ENCODE measurements at regions not wholly inside any gene's neighbourhood (a gene's known extent, or its start where the extent isn't known, plus 50 kb on each side); places are given as distances from the start of the nearest gene placed in this dataset.

GRCh38 chr3:31125413-31126020 lies 231.1 kb upstream of the GADL1 start:
- H3K4me3 ChIP-seq (ENCODE audit: low read depth, low read length) = no peak overlapping the region
- no peaks in the 10 kb centered on the region for H3K36me3 ChIP-seq (ENCODE audit: control insufficient read depth, insufficient read depth, low read length)
- no peak overlapping the region for H3K27ac ChIP-seq
- H3K27me3 ChIP-seq (ENCODE audit: control insufficient read depth, insufficient read depth, low read length) = no peaks in the 10 kb centered on the region
- no peaks in the 10 kb centered on the region for H3K79me2 ChIP-seq
- H3K4me2 ChIP-seq (ENCODE audit: low read length) = no peak overlapping the region
- no peaks in the 10 kb centered on the region for H3K4me1 ChIP-seq
- TF ChIP-seq, protein P1, sequence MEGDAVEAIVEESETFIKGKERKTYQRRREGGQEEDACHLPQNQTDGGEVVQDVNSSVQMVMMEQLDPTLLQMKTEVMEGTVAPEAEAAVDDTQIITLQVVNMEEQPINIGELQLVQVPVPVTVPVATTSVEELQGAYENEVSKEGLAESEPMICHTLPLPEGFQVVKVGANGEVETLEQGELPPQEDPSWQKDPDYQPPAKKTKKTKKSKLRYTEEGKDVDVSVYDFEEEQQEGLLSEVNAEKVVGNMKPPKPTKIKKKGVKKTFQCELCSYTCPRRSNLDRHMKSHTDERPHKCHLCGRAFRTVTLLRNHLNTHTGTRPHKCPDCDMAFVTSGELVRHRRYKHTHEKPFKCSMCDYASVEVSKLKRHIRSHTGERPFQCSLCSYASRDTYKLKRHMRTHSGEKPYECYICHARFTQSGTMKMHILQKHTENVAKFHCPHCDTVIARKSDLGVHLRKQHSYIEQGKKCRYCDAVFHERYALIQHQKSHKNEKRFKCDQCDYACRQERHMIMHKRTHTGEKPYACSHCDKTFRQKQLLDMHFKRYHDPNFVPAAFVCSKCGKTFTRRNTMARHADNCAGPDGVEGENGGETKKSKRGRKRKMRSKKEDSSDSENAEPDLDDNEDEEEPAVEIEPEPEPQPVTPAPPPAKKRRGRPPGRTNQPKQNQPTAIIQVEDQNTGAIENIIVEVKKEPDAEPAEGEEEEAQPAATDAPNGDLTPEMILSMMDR (IDR thresholded peaks at IDR 0.05) = no peak
- H3K9ac ChIP-seq = no peak overlapping the region
- H3K9me3 ChIP-seq (ENCODE audit: control insufficient read depth, low read length) = peaks cover 2% of the 10 kb centered on the region
- no peak overlapping the region for H2AFZ ChIP-seq

DNA sequence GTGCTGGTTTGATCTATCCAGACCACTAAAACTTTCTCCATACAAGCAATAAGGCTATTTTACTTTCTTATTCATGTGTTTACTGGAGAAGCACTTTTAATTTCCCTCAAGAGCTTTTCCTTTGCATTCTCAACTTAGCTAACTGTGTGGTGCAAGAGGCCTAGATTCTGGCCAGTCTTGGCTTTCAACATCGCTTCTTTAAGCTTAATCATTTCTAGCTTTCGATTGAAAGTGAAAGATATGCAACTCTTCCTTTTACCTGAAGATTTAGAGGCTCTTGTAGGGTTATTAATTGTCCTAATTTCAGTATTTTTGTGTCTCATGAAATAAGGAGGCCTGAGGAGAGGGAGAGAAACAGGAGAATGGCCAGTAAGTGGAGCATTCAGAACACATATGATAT lies 234.8 kb upstream of the GADL1 start:
- Histone ChIP-seq H3K4me2 (ENCODE audit: low read length) (no peak overlapping the region), H3K4me1 (peaks cover 3% of the 10 kb centered on the region), H3K36me3 (ENCODE audit: control insufficient read depth, insufficient read depth, low read length) (no peaks in the 10 kb centered on the region), H3K9me3 (ENCODE audit: control insufficient read depth, low read length) (peaks cover 2% of the 10 kb centered on the region), H2AFZ (no peak overlapping the region), H3K79me2 (no peaks in the 10 kb centered on the region), H3K9ac (no peak overlapping the region), H3K27ac (no peak overlapping the region), H3K4me3 (ENCODE audit: low read depth, low read length) (no peak overlapping the region), H3K27me3 (ENCODE audit: control insufficient read depth, insufficient read depth, low read length) (no peaks in the 10 kb centered on the region)
- TF ChIP-seq, protein P1 (IDR thresholded peaks at IDR 0.05) = no peak

DNA sequence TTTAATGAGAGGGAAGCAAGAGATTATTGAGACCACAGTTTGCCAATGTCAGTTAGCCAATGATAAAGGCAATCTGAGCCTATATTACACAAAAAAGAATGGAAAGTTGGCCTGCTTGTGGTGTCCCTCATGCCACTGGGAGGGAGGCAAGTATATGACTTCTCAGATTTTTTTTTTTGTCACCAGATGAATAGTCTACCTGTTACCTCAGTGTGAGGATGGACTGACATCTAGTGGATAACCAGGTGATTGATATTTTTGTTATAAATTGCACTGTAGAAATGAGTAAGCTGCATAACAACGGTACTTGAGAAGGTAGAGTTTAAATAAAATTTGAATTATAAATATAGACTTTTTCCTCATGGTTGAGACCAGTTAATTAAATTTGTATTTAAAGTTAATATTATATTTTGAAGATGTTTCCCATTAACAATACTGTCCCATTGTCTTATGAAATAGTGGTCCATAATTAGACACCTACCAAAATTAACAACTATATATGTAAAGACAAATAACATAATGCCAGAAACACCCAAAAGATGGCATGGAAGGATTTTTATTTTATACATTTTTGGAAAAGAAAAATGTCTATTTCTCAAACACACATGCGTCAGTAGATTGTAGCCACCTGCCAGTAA lies 237.8 kb upstream of the GADL1 start:
- H3K36me3 ChIP-seq (ENCODE audit: control insufficient read depth, insufficient read depth, low read length) = no peaks in the 10 kb centered on the region
- TF ChIP-seq, protein P1 (IDR thresholded peaks at IDR 0.05) = peak; percentile 83
- no peak overlapping the region for H3K9ac ChIP-seq
- H3K4me2 ChIP-seq (ENCODE audit: low read length) = no peak overlapping the region
- no peaks in the 10 kb centered on the region for H3K27me3 ChIP-seq (ENCODE audit: control insufficient read depth, insufficient read depth, low read length)
- peaks cover 3% of the 10 kb centered on the region for H3K4me1 ChIP-seq
- H3K9me3 ChIP-seq (ENCODE audit: control insufficient read depth, low read length) = no peaks in the 10 kb centered on the region
- no peak overlapping the region for H3K4me3 ChIP-seq (ENCODE audit: low read depth, low read length)
- no peak overlapping the region for H2AFZ ChIP-seq
- H3K79me2 ChIP-seq = no peaks in the 10 kb centered on the region
- H3K27ac ChIP-seq = no peak overlapping the region

DNA sequence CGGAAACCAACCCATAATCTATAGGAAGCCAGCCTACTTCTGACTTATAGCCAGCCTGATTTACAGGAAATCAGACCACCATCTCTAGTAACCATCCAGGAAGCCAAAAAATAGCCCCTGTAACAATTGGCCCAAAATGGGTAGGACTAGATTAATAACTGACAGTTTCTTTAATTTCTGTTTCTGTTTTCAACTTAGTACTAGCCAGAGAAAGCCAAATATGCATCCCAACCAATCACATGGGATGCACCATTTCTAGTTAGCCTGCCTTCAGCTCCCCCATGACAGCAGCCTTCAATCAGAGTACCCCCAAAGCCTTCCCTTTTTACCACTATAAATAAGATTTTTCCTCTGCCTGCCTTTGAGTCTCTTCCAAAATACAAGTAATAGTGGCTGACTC lies 239.1 kb upstream of the GADL1 start:
- TF ChIP-seq, protein P1 (IDR thresholded peaks at IDR 0.05) = no peak
- Histone ChIP-seq H2AFZ (no peak overlapping the region), H3K9me3 (ENCODE audit: control insufficient read depth, low read length) (no peaks in the 10 kb centered on the region), H3K4me2 (ENCODE audit: low read length) (no peak overlapping the region), H3K79me2 (no peaks in the 10 kb centered on the region), H3K36me3 (ENCODE audit: control insufficient read depth, insufficient read depth, low read length) (no peaks in the 10 kb centered on the region), H3K9ac (no peak overlapping the region), H3K27me3 (ENCODE audit: control insufficient read depth, insufficient read depth, low read length) (no peaks in the 10 kb centered on the region), H3K4me1 (peaks cover 3% of the 10 kb centered on the region), H3K27ac (no peak overlapping the region), H3K4me3 (ENCODE audit: low read depth, low read length) (no peak overlapping the region)

DNA sequence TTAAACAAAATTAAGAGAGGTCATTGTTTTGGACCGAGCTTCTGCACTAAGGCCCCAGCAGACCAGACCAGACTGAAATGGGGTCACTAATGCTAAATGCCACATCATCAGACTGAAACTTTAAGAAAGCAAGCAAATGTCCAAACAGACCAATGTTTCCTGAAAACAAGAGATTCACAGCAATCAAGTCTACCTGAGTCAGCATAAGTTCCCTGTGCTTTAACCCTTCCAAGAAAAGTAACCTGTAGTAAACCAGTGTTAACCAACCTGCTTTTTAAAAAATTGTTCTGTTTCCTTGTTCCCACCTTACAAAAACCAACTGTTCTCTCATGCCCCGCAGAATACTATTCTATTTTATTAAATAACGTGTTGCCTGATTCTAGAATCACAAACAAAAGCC lies 241.1 kb upstream of the GADL1 start:
- H3K4me1 ChIP-seq = peaks cover 3% of the 10 kb centered on the region
- H3K36me3 ChIP-seq (ENCODE audit: control insufficient read depth, insufficient read depth, low read length) = no peaks in the 10 kb centered on the region
- H3K27me3 ChIP-seq (ENCODE audit: control insufficient read depth, insufficient read depth, low read length) = no peaks in the 10 kb centered on the region
- H3K79me2 ChIP-seq = no peaks in the 10 kb centered on the region
- no peaks in the 10 kb centered on the region for H3K9me3 ChIP-seq (ENCODE audit: control insufficient read depth, low read length)
- TF ChIP-seq, protein P1 (IDR thresholded peaks at IDR 0.05) = no peak
- no peak overlapping the region for H2AFZ ChIP-seq
- no peak overlapping the region for H3K4me2 ChIP-seq (ENCODE audit: low read length)
- no peak overlapping the region for H3K9ac ChIP-seq
- H3K4me3 ChIP-seq (ENCODE audit: low read depth, low read length) = no peak overlapping the region
- no peak overlapping the region for H3K27ac ChIP-seq

All from parathyroid adenoma (tissue), 2 donors.